Gastroesophageal sphincter (tissue), 3 donors: ENCODE measurements at regions not wholly inside any gene's neighbourhood (a gene's known extent, or its start where the extent isn't known, plus 50 kb on each side); places are given as distances from the start of the nearest gene placed in this dataset.

ENCODE experiments used
- CTCF ChIP-seq, 4 experiments: fragments of 200-600 bp in 2 of 4; fragments of 450-650 bp in 2 of 4; sonication (generic) in 1 of 4; IDR thresholded peaks; one replicate each; pipeline ENCODE4 v1.5.1; 2017 to 2019; ENCODE audit warnings: antibody characterized with exemption in 4 of 4, mild to moderate bottlenecking in 2 of 4, moderate library complexity in 2 of 4
- POLR2AphosphoS5 ChIP-seq: sonication (generic); formaldehyde crosslinking; IDR thresholded peaks from one replicate; pipeline ENCODE4 v1.6.1; 2017; ENCODE audit warnings: antibody characterized with exemption

GRCh38 chr12:47576289-47576945 is 129.4 kb downstream of the RPAP3 start:
- TF ChIP-seq CTCF (IDR thresholded peaks at IDR 0.05) (no peak), POLR2AphosphoS5 (no peak)
